Stimulated activated naive B cell treated with anti-CD40 and anti-IgM and Interleukin-4, amounts not matched to agents 10 μg/mL and 1 μg/mL and 100 μg/mL, for 72 hours (primary cell): ENCODE measurements at regions not wholly inside any gene's neighbourhood (a gene's known extent, or its start where the extent isn't known, plus 50 kb on each side); places are given as distances from the start of the nearest gene placed in this dataset.

ENCODE experiments used
- ATAC-seq, 2 donors: fragments of 150-1000 bp; cut with Tn5 transposase; replicated peaks; 2 replicates each; pipeline ENCODE4 v1.10.0; 2021; ENCODE audit warnings: moderate library complexity in 1 of 2
- DNase-seq: peaks from one replicate; pipeline ENCODE4 v3.0.0; 2021
- H3K27ac Mint-ChIP-seq: one replicate; pipeline ENCODE4 v1.8.0; 2022; ENCODE audit warnings: mild to moderate bottlenecking, mixed read lengths
- H3K27me3 Mint-ChIP-seq, 2 donors: one replicate each; pipeline ENCODE4 v1.8.0; 2022; ENCODE audit warnings: mixed read lengths in 2 of 2
- H3K36me3 Mint-ChIP-seq, 2 donors: one replicate each; pipeline ENCODE4 v1.8.0; 2022; ENCODE audit warnings: mixed read lengths in 2 of 2, mild to moderate bottlenecking in 1 of 2
- H3K4me1 Mint-ChIP-seq, 2 donors: one replicate each; pipeline ENCODE4 v1.8.0; 2022; ENCODE audit warnings: mixed read lengths in 2 of 2, mild to moderate bottlenecking in 1 of 2
- H3K4me3 Mint-ChIP-seq, 2 donors: one replicate each; pipeline ENCODE4 v1.8.0; 2022; ENCODE audit warnings: mild to moderate bottlenecking in 2 of 2, mixed read lengths in 2 of 2, moderate library complexity in 1 of 2
- H3K9me3 Mint-ChIP-seq, 2 donors: one replicate each; pipeline ENCODE4 v1.8.0; 2022; ENCODE audit warnings: mixed read lengths in 2 of 2, mild to moderate bottlenecking in 1 of 2

GRCh38 chr4:1513936-1514483 lies 107.8 kb upstream of the NKX1-1 start:
- H3K27ac Mint-ChIP-seq, result no peak overlapping the region
- H3K4me1 Mint-ChIP-seq, result no peaks in the 10 kb centered on the region
- no peak for ATAC-seq
- DNase-seq, result no peak
- peaks cover 14 to 31% of the 10 kb centered on the region in 2 donors for H3K27me3 Mint-ChIP-seq
- no peaks in the 10 kb centered on the region for H3K36me3 Mint-ChIP-seq
- H3K9me3 Mint-ChIP-seq, result peaks cover 0 to 2% of the 10 kb centered on the region in 2 donors
- no peak overlapping the region for H3K4me3 Mint-ChIP-seq

- Mint-ChIP-seq H3K9me3 (peaks cover 0 to 2% of the 10 kb centered on the region in 2 donors), H3K27ac (no peak overlapping the region), H3K36me3 (no peaks in the 10 kb centered on the region), H3K27me3 (peaks cover 14 to 31% of the 10 kb centered on the region in 2 donors), H3K4me3 (no peak overlapping the region), H3K4me1 (no peaks in the 10 kb centered on the region)
- DNase-seq (peak; percentile 18), ATAC-seq (peak; percentile 66 to 76)
These were observed 106.8 kb upstream of the NKX1-1 start for GRCh38 chr4:1512738-1513660.

GRCh38 chr4:1512051-1512737 lies 106.0 kb upstream of the NKX1-1 start:
- ATAC-seq (no peak), DNase-seq (no peak)
- Mint-ChIP-seq H3K27ac (no peak overlapping the region), H3K4me3 (no peak overlapping the region), H3K4me1 (no peaks in the 10 kb centered on the region), H3K36me3 (no peaks in the 10 kb centered on the region), H3K27me3 (peaks cover 18 to 37% of the 10 kb centered on the region in 2 donors), H3K9me3 (peaks cover 0 to 2% of the 10 kb centered on the region in 2 donors)

GRCh38 chr4:1511441-1512041 lies 105.3 kb upstream of the NKX1-1 start:
- Mint-ChIP-seq H3K4me3 (no peak overlapping the region), H3K36me3 (no peaks in the 10 kb centered on the region), H3K4me1 (no peaks in the 10 kb centered on the region), H3K9me3 (peaks cover 0 to 2% of the 10 kb centered on the region in 2 donors), H3K27me3 (peaks cover 22 to 40% of the 10 kb centered on the region in 2 donors), H3K27ac (no peak overlapping the region)
- no peak for DNase-seq
- ATAC-seq, result peak in 1 of 2 donors; percentile 76

GRCh38 chr4:1510931-1511330 lies 104.7 kb upstream of the NKX1-1 start:
- Mint-ChIP-seq H3K36me3 (no peaks in the 10 kb centered on the region), H3K9me3 (peaks cover 0 to 2% of the 10 kb centered on the region in 2 donors), H3K27me3 (peaks cover 27 to 42% of the 10 kb centered on the region in 2 donors), H3K4me3 (no peak overlapping the region), H3K27ac (no peak overlapping the region), H3K4me1 (no peaks in the 10 kb centered on the region)
- ATAC-seq, result no peak
- DNase-seq, result no peak

GRCh38 chr4:1509366-1509765 lies 103.1 kb upstream of the NKX1-1 start:
- DNase-seq (no peak), ATAC-seq (no peak)
- Mint-ChIP-seq H3K36me3 (no peaks in the 10 kb centered on the region), H3K9me3 (peaks cover 0 to 2% of the 10 kb centered on the region in 2 donors), H3K4me1 (no peaks in the 10 kb centered on the region), H3K27ac (no peak overlapping the region), H3K27me3 (peaks cover 33 to 42% of the 10 kb centered on the region in 2 donors), H3K4me3 (no peak overlapping the region)

- ATAC-seq (no peak), DNase-seq (no peak)
- H3K4me1 Mint-ChIP-seq, result no peaks in the 10 kb centered on the region
- H3K27ac Mint-ChIP-seq, result no peak overlapping the region
- peaks cover 33 to 42% of the 10 kb centered on the region in 2 donors for H3K27me3 Mint-ChIP-seq
- no peaks in the 10 kb centered on the region for H3K36me3 Mint-ChIP-seq
- no peak overlapping the region for H3K4me3 Mint-ChIP-seq
- H3K9me3 Mint-ChIP-seq, result peaks cover 0 to 2% of the 10 kb centered on the region in 2 donors
These were observed 102.2 kb upstream of the NKX1-1 start for GRCh38 chr4:1508161-1509160.

- DNase-seq (no peak), ATAC-seq (no peak)
- Mint-ChIP-seq H3K27ac (no peak overlapping the region), H3K27me3 (peaks cover 33 to 42% of the 10 kb centered on the region in 2 donors), H3K4me3 (no peak overlapping the region), H3K36me3 (no peaks in the 10 kb centered on the region), H3K4me1 (no peaks in the 10 kb centered on the region), H3K9me3 (peaks cover 0 to 2% of the 10 kb centered on the region in 2 donors)
These were observed 100.9 kb upstream of the NKX1-1 start for GRCh38 chr4:1506956-1507721.

GRCh38 chr4:1505511-1506460 lies 99.5 kb upstream of the NKX1-1 start:
- no peaks in the 10 kb centered on the region for H3K4me1 Mint-ChIP-seq
- no peak overlapping the region for H3K27ac Mint-ChIP-seq

GRCh38 chr4:1504595-1505500 lies 98.6 kb upstream of the NKX1-1 start:
- Mint-ChIP-seq H3K27me3 (peaks cover 26 to 33% of the 10 kb centered on the region in 2 donors), H3K36me3 (no peaks in the 10 kb centered on the region), H3K4me1 (no peaks in the 10 kb centered on the region), H3K27ac (no peak overlapping the region), H3K4me3 (no peak overlapping the region), H3K9me3 (no peaks in the 10 kb centered on the region)
- DNase-seq, result no peak
- peak in 1 of 2 donors; percentile 25 for ATAC-seq

More at GRCh38 chr4:1505511-1506460, 99.5 kb upstream of the NKX1-1 start:
- no peak for DNase-seq
- no peak for ATAC-seq
- H3K27me3 Mint-ChIP-seq, result peaks cover 29 to 37% of the 10 kb centered on the region in 2 donors
- H3K36me3 Mint-ChIP-seq, result no peaks in the 10 kb centered on the region
- H3K9me3 Mint-ChIP-seq, result no peaks in the 10 kb centered on the region
- H3K4me3 Mint-ChIP-seq, result no peak overlapping the region
